ENCODE measurements at regions not wholly inside any gene's neighbourhood (a gene's known extent, or its start where the extent isn't known, plus 50 kb on each side); places are given as distances from the start of the nearest gene placed in this dataset.

DNA sequence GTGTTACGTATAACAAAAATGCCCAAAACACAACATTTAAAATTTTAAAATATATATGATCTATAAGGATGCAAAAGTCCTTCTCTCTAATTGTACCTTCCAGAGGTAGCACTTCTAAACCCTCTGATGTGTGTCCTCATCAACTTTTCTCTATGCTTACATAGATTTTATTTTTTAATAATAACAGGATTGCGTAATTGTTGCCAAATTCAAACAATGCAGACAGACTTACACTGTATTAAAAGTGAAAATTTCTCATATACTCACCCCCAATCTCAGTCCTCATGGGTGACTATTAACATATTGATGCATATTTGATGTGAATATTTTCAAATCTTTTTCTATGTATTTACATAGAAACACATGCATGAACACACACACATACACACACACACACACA lies 144.0 kb downstream of the RBMX2 start:
- TF ChIP-seq, protein P1, sequence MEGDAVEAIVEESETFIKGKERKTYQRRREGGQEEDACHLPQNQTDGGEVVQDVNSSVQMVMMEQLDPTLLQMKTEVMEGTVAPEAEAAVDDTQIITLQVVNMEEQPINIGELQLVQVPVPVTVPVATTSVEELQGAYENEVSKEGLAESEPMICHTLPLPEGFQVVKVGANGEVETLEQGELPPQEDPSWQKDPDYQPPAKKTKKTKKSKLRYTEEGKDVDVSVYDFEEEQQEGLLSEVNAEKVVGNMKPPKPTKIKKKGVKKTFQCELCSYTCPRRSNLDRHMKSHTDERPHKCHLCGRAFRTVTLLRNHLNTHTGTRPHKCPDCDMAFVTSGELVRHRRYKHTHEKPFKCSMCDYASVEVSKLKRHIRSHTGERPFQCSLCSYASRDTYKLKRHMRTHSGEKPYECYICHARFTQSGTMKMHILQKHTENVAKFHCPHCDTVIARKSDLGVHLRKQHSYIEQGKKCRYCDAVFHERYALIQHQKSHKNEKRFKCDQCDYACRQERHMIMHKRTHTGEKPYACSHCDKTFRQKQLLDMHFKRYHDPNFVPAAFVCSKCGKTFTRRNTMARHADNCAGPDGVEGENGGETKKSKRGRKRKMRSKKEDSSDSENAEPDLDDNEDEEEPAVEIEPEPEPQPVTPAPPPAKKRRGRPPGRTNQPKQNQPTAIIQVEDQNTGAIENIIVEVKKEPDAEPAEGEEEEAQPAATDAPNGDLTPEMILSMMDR (conservative IDR thresholded peaks at IDR 0.05; ENCODE audit: low read depth, low read length) = no peak
- TF ChIP-seq EZH2 (IDR thresholded peaks at IDR 0.05; ENCODE audit: borderline replicate concordance, low read depth, low read length, poor library complexity, severe bottlenecking) = no peak
